ENCODE measurements at regions not wholly inside any gene's neighbourhood (a gene's known extent, or its start where the extent isn't known, plus 50 kb on each side); places are given as distances from the start of the nearest gene placed in this dataset.

DNA sequence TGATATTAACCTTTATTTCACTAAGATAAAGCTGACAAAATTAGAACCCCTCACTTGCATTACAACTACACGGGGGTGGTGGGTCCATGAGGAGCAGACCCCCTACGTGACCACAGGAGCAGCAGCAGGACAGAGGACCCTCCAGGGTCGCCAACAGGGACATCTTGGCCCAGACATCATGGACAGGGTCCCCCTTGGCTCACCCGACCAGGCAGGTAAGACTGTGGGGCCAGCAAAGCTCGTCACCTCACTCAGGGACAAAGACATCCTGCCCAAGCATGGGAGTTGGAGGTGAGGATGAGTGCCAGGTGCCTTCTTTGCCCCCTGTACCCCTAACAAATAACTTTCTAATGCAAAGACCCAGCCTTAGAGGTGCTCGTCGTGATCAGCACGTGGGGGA is 111.3 kb upstream of the RAB6C start:
- FAIRE-seq (no peak), DNase-seq (ENCODE audit: low spot score) (no peak)

DNA sequence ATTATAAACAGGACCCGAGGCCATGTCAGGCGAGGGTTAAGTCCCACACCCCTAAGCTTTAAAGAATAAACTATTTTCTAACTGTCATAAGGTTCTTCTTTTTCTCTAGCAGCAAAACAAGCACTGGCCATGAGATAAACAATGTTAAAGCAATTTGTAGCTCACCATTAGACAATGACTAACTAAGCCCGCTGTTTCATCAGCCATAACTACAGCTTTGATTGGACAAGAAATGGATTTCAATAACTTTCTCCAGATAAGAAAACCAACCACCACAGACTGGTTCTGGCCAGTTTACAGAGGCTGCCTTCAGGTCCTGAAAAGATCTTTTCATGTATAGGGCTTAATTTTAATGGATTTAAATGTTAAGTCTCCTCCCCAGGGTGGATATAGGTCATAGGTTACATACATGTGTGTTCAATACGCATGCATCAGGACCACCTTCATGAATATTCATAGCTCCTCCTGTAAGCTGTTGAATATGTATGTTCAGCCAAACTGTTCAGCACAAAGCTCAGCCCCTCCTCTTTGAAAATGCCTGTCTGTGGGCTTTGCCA is 108.7 kb upstream of the RAB6C start:
- no peak for FAIRE-seq
- no peak for DNase-seq (ENCODE audit: low spot score)

DNA sequence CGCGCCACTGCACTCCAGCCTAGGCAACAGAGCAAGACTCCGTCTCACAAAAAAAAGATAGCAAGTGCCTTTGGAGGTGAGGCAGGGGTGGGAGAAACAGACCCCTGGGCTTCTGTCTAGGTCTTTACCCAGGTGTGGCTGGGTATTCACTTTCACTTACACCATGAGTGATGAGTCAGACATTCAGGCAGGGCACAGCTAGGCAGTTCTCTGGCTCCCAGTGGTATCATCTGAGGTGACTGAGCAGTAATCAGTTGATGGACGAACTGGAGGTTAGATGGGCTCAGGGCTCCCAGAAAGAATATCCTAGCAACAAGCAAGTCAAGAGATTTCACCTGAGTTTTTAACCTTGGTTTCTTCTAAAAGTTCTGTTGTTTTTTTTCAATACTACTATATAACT is 107.0 kb upstream of the RAB6C start:
- no peak for FAIRE-seq
- no peak for DNase-seq (ENCODE audit: low spot score)

GRCh38 chr2:129876541-129876940 is 102.9 kb upstream of the RAB6C start:
- FAIRE-seq, result no peak
- DNase-seq (ENCODE audit: low spot score), result no peak

DNA sequence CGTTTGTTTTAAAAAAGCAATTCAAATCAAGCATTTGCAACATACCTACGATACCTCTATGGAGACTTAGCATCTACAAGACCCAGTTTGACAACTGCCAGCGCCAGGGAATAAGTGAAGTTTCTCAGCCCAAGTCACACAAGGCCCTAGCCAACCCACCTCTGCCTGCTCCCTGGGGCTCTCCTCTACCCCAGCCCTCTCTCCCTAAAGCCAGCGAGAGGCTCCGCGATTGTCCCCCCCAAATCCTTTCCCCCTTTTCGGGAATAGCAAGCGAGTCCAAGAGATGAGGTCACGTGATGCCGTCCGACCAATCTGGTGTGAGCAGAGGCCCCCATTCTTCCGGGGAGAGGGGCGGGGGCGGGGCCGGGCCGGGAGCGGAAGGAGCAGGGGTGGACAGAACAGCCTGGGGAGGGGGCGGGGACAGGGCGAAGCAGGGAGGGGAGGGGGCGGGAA is 102.2 kb upstream of the RAB6C start:
- DNase-seq (ENCODE audit: low spot score) (no peak), FAIRE-seq (no peak)

DNA sequence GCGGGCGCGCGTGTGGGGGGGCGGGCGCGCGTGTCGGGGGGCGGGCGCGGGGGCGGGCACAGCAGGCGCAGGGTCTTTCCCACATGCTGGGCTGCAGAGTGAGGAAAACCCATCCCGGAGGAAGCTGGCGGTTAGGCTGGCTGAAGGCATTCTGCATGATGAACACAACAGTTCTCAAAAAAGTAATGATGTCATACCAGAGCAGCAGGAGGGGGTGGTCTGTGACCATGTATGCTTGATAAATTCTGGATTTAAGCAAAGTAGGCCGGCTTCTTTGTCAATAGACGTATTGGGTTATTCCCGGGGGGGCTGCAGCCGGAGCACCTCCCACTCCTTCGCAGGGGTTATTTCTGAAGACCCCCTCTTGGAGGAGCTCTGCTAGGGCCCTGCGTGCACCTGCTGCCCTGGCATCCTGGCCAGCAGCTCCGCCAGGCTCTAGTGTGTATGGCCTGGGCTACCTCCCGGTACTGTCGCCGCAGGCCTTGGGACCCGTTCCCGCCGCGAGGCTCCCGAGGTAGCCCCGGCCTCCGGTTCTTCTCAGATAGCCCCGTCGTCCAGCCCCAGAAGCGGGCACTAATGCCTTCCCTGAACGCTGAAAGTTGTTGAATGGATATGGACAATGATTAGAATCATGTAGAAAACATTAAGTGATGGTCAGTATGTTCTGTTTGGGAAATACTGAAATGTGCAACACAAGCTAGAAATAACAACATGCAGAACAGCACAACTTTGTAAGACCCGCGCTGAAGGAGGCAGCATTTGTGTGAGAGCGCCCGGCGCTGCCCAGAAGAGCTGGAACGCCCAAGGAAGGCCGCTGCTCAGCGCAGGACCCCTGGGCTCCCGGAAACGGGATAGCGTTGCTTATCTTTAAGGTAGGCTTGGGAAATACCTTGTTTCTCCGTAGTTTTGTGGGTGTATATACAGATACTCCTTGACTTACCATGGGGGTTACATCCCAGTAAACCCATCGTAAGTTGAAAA is 101.4 kb upstream of the RAB6C start:
- FAIRE-seq (no peak), DNase-seq (ENCODE audit: low spot score) (no peak)

DNA sequence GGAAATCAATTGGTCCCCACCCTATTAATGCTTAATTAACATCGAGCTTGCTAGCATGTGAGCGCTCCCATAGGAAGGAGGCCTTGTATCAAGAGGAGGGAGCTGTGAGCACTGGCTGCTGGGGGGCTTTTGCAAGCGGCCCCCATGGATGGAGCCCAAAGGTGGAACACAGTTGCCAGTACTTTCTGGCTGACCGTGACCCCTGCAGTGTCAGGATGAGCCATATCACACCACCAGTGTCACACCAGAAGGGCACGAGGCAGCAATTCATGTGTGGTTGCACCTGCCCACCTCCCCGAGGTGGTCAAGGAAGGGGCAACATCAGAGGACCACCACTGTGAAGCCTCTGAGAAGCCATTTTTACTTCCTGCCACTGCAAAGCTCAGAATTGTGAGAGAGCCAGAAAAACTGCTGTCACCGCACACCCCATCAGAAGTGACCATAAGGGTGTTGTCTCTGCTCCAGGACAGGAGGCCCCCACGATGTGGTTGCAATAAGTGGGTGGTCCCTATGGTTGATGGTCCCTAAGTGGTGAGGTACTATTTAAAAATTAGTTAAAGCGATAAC is 99.8 kb upstream of the RAB6C start:
- FAIRE-seq (no peak), DNase-seq (ENCODE audit: low spot score) (no peak)

GRCh38 chr2:129880309-129880708 is 99.2 kb upstream of the RAB6C start:
- DNase-seq (ENCODE audit: low spot score) (no peak), FAIRE-seq (no peak)

GRCh38 chr2:129880971-129881370 is 98.5 kb upstream of the RAB6C start:
- no peak for FAIRE-seq
- no peak for DNase-seq (ENCODE audit: low spot score)

- FAIRE-seq, result no peak
- no peak for DNase-seq (ENCODE audit: low spot score)
Measured at GRCh38 chr2:129881786-129882396, 97.6 kb upstream of the RAB6C start.

GRCh38 chr2:129882476-129882875 is 97.0 kb upstream of the RAB6C start:
- DNase-seq (ENCODE audit: low spot score) (no peak), FAIRE-seq (no peak)

DNA sequence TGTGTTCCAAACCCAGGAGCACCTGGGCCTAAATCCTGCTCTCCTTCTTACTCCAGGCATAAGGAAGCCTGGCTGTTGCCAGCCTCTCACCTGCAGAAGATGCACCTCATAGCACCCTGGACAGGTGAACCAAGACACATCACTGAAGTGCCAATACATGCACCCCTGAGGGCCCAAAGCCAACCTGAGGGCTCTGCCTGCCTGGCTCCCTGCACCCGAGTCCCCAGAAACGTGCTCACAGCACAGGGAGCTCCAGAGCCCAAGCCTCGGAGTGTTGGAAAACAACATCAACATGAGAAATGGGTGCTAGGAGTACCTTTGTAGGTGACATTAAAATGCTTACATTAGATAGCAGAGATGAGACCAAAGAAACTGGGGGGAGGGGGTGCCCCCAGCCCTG is 96.3 kb upstream of the RAB6C start:
- no peak for FAIRE-seq
- no peak for DNase-seq (ENCODE audit: low spot score)

- FAIRE-seq (no peak), DNase-seq (ENCODE audit: low spot score) (no peak)
Measured at GRCh38 chr2:129884221-129884786, 95.2 kb upstream of the RAB6C start.

DNA sequence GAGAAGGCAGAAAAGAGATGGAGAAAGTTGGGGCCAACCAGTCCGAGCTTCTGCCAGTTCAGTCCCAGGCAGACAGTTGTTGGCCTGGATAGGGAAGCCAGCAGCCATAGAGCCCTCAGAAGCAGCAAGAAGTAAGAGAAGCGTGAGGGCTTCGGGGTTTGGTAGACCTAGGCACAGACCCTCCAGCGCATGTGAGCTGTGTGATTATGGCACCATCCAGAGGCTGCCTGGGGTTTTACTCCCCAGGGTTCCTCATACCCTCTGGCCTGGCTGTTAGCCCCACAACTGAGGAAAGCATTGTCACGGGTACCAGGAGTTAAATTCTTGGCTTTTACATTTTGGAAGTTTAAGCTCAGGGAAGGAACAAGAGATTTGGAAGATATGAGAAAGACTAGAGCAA is 93.7 kb upstream of the RAB6C start:
- DNase-seq (ENCODE audit: low spot score) (no peak), FAIRE-seq (no peak)

DNA sequence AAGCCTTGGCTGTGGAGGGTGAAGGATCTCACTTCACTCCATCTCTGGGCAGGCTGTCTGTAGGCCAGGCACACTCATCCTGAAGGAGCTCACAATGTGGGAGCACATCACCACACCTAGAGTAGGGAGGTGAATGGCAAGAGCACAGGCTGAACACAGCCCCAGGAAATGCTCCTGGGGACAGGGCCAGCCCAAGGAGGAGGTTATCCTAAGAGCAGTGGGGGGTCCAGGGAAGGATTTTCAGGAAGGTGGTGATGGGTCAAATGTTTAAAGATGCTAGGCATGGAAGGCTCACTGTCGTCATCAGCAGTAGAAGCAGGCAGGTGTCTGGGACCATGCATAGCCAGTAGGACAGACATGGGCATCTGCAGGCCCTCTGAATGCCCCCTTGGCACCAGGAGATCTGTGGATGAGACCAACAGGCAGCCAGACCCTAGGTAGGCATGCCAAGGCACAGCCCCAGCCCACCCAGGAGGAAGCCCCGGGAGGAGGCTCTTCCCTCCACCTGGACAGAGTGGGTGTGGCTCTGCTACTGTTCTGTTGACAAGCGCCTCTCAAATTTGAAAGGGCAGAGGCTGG is 91.7 kb upstream of the RAB6C start:
- DNase-seq (ENCODE audit: low spot score), result no peak
- FAIRE-seq, result no peak

GRCh38 chr2:129888461-129888860 is 91.0 kb upstream of the RAB6C start:
- DNase-seq (ENCODE audit: low spot score) (no peak), FAIRE-seq (no peak)

GRCh38 chr2:129888896-129889295 is 90.6 kb upstream of the RAB6C start:
- no peak for FAIRE-seq
- DNase-seq (ENCODE audit: low spot score), result no peak

DNA sequence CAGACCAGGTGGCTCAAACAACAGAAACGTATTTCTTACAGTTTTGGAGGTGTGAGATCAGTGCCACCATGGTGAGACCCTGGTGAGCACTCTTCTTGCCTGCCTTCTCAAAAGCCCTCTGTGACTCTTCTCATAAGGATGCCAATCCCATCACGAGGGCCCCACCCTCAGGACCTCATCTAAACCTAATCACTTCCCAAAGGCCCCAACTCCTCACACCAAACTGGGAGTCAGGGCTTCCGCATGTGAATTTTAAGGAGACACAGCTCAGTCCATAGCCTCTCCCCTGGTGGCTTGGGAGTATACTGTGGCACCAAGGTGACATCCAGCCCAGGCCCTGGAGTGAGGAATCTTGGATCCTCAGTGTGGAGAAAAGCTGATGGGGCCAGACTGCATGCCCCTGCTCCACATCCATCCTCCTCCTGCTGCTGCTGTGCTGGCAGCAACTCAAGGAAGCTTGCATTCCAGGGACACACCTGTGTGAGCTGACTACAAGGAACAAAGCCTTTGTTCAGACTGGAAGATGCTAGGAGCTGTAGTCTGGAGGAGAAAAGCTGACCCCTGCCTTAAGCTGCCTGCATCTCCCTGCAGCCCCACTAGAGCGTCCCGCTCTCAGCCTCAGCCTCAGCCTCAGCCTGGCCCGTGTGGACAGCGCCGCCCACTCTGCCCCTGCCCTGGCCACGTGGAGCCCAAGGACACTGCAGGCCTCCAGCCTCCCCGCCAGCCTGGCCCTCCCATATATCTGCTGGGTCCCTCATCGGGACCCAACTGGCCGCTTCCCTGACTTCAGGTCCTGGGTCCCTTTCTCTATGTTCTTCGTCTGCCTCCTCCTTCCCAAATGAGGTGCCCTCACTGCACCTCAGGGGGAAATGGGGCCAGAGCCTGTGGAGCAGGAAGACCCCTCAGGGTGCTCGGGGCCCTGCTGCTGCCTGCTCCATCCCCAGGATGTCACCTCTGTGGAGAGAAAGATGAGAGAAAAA is 87.8 kb upstream of the RAB6C start:
- DNase-seq (ENCODE audit: low spot score), result no peak
- FAIRE-seq, result no peak

GRCh38 chr2:129892360-129892759 is 87.1 kb upstream of the RAB6C start:
- FAIRE-seq, result no peak
- DNase-seq (ENCODE audit: low spot score), result no peak

- no peak for FAIRE-seq
- no peak for DNase-seq (ENCODE audit: low spot score)
Measured at GRCh38 chr2:129892773-129893172, 86.7 kb upstream of the RAB6C start.

All from RCC 7860 (cell line).